A549 (cell line): ENCODE measurements at regions not wholly inside any gene's neighbourhood (a gene's known extent, or its start where the extent isn't known, plus 50 kb on each side); places are given as distances from the start of the nearest gene placed in this dataset.

Experiments used
- ATAC-seq, 2 experiments: fragments of 200-7000 bp in 1 of 2; fragments of >200 bp in 1 of 2; cut with Nextera tagmentation in 1 of 2; cut with Tn5 transposase in 1 of 2; 3 replicates each; pipeline versions ENCODE4 v1.8.0 to v1.9.1; 2018 to 2020; ENCODE audit warnings: mild to moderate bottlenecking in 1 of 2, moderate library complexity in 1 of 2
- CTCF ChIA-PET: fragments of 300-600 bp; sonication (Branson Sonifier 250); formaldehyde crosslinking; extraction: SDS; loops from one replicate; lab custom pipeline; 2021; ENCODE audit warnings: antibody characterized with exemption, inconsistent platforms; lab: Yijun Ruan, JAX
- POLR2A ChIA-PET: fragments of 350-600 bp; formaldehyde crosslinking; extraction: SDS; loops from one replicate; lab custom pipeline; 2021; ENCODE audit warnings: antibody characterized with exemption, inconsistent platforms; lab: Yijun Ruan, JAX
- DNase-seq, 2 experiments: peaks; one replicate each; pipeline versions ENCODE4 v3.0.0 to v3.0.0-alpha.2; 2011 to 2016; ENCODE audit warnings: low read depth in 1 of 2, low spot score in 1 of 2
- FAIRE-seq: peaks from 2 replicates; lab custom pipeline; 2011; peaks lifted over from hg19 to GRCh38; lab: Jason Lieb, UNC
- H3K27ac ChIP-seq, 2 experiments: fragments of >200 bp; sonication (Bioruptor Twin); formaldehyde crosslinking; 3 replicates each; pipeline ENCODE4 v1.5.1; 2016 to 2017
- H3K4me1 ChIP-seq: fragments of >200 bp; sonication (Bioruptor Twin); formaldehyde crosslinking; 3 replicates; pipeline ENCODE4 v1.6.1; 2016
- H3K4me2 ChIP-seq: fragments of >200 bp; sonication (Bioruptor Twin); formaldehyde crosslinking; 3 replicates; pipeline ENCODE4 v1.6.1; 2016
- H3K4me3 ChIP-seq: fragments of >200 bp; sonication (Bioruptor Twin); formaldehyde crosslinking; 3 replicates; pipeline ENCODE4 v1.5.1; 2016
- H3K9me3 ChIP-seq: fragments of >200 bp; sonication (Bioruptor Twin); formaldehyde crosslinking; 3 replicates; pipeline ENCODE4 v1.6.1; 2016
- CBX8 ChIP-seq: fragments of 200-600 bp; sonication (generic); IDR thresholded peaks from 2 replicates; pipeline ENCODE4 v1.6.1; 2016
- CHD2 ChIP-seq: fragments of 150-350 bp; IDR thresholded peaks from 2 replicates; pipeline ENCODE4 v1.6.1; 2014; ENCODE audit warnings: low read length; ENCODE audit not compliant: partially characterized antibody
- CHD4 ChIP-seq: fragments of 200-600 bp; sonication (generic); IDR thresholded peaks from 2 replicates; pipeline ENCODE4 v1.6.1; 2016; ENCODE audit warnings: antibody characterized with exemption, mild to moderate bottlenecking, borderline replicate concordance
- EP300 ChIP-seq, 2 experiments: fragments of >200 bp; sonication (Bioruptor Twin); formaldehyde crosslinking; IDR thresholded peaks; 2 replicates in 1 of 2; 3 replicates in 1 of 2; pipeline ENCODE4 v1.6.1; 2016 to 2017
- ESRRA ChIP-seq: fragments of 150-350 bp; IDR thresholded peaks from 2 replicates; pipeline ENCODE4 v1.6.1; 2014; ENCODE audit warnings: mild to moderate bottlenecking, low read length, borderline replicate concordance
- FOSL2 ChIP-seq, 2 experiments: fragments of 450-650 bp in 1 of 2; fragments of >200 bp in 1 of 2; sonication (Bioruptor Twin) in 1 of 2; formaldehyde crosslinking; IDR thresholded peaks; 2 replicates each; pipeline versions ENCODE4 v1.5.0 to v1.6.1; 2016 to 2020; ENCODE audit warnings: mild to moderate bottlenecking in 1 of 2, moderate library complexity in 1 of 2
- FOXS1 ChIP-seq: fragments of 250-450 bp; sonication (Bioruptor Pico); IDR thresholded peaks from 2 replicates; pipeline ENCODE4 v1.5.0; 2020; ENCODE audit warnings: mild to moderate bottlenecking, moderate library complexity
- HDAC2 ChIP-seq: fragments of 200-600 bp; sonication (generic); IDR thresholded peaks from 2 replicates; pipeline ENCODE4 v1.6.1; 2016
- HEYL ChIP-seq: fragments of 250-450 bp; sonication (Bioruptor Pico); IDR thresholded peaks from 2 replicates; pipeline ENCODE4 v1.8.0; 2021; ENCODE audit warnings: mild to moderate bottlenecking, moderate library complexity
- HOXB5 ChIP-seq: fragments of 250-450 bp; sonication (Bioruptor Pico); IDR thresholded peaks from 2 replicates; pipeline ENCODE4 v1.5.0; 2020; ENCODE audit warnings: mild to moderate bottlenecking, moderate library complexity
- MAZ ChIP-seq: fragments of 150-350 bp; IDR thresholded peaks from 2 replicates; pipeline ENCODE4 v1.6.1; 2014; ENCODE audit warnings: antibody characterized with exemption, low read depth, low read length, borderline replicate concordance
- MYC ChIP-seq: IDR thresholded peaks from 2 replicates; pipeline ENCODE4 v1.6.1; 2012; ENCODE audit warnings: mild to moderate bottlenecking, inconsistent platforms, low read length, improper control_type of control experiment, borderline replicate concordance
- POLR2A ChIP-seq: IDR thresholded peaks from 2 replicates; pipeline ENCODE4 v1.6.1; 2012; ENCODE audit warnings: mild to moderate bottlenecking, low read length
- RFX5 ChIP-seq: fragments of 450-650 bp; IDR thresholded peaks from 2 replicates; pipeline ENCODE4 v1.7.1; 2014; ENCODE audit warnings: antibody characterized with exemption, mild to moderate bottlenecking, moderate library complexity
- WGBS: methylation state at CpG from one replicate; pipeline ENCODE4 v1.1.6; 2017; ENCODE audit errors: missing lambda C conversion rate; 5-methylcytosine and 5-hydroxymethylcytosine counted together
- TF ChIP-seq, protein P1 (sequence below): fragments of 450-650 bp; IDR thresholded peaks from 2 replicates; pipeline ENCODE4 v1.6.1; 2014; ENCODE audit warnings: antibody characterized with exemption
- TF ChIP-seq, protein P2 (sequence below): fragments of >200 bp; sonication (Bioruptor Twin); formaldehyde crosslinking; IDR thresholded peaks from 2 replicates; pipeline ENCODE4 v1.6.1; 2016
- TF ChIP-seq, protein P3 (sequence below): fragments of >200 bp; sonication (Bioruptor Twin); formaldehyde crosslinking; IDR thresholded peaks from 3 replicates; pipeline ENCODE4 v1.6.1; 2016
- TF ChIP-seq, protein P4 (sequence below): IDR thresholded peaks from 2 replicates; pipeline ENCODE4 v1.6.1; 2012
- TF ChIP-seq, protein P5 (sequence below): fragments of 150-350 bp; IDR thresholded peaks from 2 replicates; pipeline ENCODE4 v1.6.1; 2014; ENCODE audit warnings: low read depth, mild to moderate bottlenecking, low read length
- TF ChIP-seq, protein P6 (sequence below): fragments of 250-450 bp; sonication (Bioruptor Pico); IDR thresholded peaks from 2 replicates; pipeline ENCODE4 v1.5.0; 2020; ENCODE audit warnings: low read depth, mild to moderate bottlenecking, moderate library complexity

DNA sequence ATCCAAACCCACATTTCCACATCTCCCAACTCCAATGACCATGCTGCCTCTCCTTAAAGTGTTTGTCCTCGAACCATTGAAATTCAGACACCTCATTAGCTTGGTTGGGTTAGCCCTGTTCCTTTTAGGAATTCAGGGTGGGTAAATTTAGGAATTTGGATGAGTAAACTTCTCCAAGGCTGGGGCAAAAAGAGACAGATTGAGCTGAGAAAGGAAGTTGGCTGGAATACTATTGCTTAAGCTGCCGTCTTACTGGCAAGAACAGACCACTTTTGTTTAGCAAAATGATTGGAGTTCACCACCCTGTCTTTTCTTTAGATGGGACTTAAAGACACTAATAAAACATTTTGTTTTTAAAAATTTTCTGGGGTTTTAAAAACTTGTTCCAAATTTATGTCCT is 143.6 kb upstream of the GDNF start:
- FAIRE-seq = no peak
- CTCF ChIA-PET = no interaction called here
- TF ChIP-seq, protein P1, sequence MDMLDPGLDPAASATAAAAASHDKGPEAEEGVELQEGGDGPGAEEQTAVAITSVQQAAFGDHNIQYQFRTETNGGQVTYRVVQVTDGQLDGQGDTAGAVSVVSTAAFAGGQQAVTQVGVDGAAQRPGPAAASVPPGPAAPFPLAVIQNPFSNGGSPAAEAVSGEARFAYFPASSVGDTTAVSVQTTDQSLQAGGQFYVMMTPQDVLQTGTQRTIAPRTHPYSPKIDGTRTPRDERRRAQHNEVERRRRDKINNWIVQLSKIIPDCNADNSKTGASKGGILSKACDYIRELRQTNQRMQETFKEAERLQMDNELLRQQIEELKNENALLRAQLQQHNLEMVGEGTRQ = no peak
- TF ChIP-seq CHD2 (no peak), RFX5 (no peak)
- TF ChIP-seq, all 56 proteins: peak for 0

DNA sequence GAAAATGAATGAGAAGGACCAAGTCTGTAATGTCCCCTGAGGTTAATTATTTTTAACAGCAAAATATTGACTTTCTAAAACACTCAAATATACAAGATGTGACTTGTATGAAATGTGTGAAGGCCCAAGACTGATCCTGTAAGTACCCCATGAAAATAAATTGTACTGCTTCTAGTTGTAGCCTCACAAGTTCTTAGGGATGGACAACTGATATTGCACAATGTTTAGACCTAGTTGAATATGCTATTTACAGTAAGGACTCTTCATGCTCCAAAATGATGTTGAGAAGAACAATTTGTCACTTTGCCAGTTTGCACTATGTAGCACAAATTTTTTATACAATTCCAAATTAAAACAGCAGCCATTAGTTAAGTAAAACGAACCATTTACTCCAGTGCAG is 139.7 kb upstream of the GDNF start:
- no peak for ATAC-seq
- FAIRE-seq = no peak
- peaks cover 8% of the 10 kb centered on the region; the same call in 1 of the 3 replicates for H3K9me3 ChIP-seq
- DNase-seq = no peak
- no peak overlapping the region for H3K4me2 ChIP-seq
- no peak overlapping the region for H3K4me3 ChIP-seq
- no peaks in the 10 kb centered on the region for H3K4me1 ChIP-seq
- TF ChIP-seq HOXB5 (CRISPR knock-in tag) (no peak), HEYL (CRISPR knock-in tag) (no peak), FOSL2 (IDR thresholded peaks at IDR 0.05) (no peak), FOSL2 (CRISPR knock-in tag; IDR thresholded peaks at IDR 0.05) (no peak), POLR2A (no peak), ESRRA (no peak), CHD2 (no peak), HDAC2 (no peak), CHD4 (no peak), MYC (no peak), EP300 (IDR thresholded peaks at IDR 0.05) (no peak)
- TF ChIP-seq, protein P2, sequence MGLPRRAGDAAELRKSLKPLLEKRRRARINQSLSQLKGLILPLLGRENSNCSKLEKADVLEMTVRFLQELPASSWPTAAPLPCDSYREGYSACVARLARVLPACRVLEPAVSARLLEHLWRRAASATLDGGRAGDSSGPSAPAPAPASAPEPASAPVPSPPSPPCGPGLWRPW = no peak
- TF ChIP-seq, protein P3, sequence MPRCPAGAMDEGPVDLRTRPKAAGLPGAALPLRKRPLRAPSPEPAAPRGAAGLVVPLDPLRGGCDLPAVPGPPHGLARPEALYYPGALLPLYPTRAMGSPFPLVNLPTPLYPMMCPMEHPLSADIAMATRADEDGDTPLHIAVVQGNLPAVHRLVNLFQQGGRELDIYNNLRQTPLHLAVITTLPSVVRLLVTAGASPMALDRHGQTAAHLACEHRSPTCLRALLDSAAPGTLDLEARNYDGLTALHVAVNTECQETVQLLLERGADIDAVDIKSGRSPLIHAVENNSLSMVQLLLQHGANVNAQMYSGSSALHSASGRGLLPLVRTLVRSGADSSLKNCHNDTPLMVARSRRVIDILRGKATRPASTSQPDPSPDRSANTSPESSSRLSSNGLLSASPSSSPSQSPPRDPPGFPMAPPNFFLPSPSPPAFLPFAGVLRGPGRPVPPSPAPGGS = no peak
- TF ChIP-seq, protein P4, sequence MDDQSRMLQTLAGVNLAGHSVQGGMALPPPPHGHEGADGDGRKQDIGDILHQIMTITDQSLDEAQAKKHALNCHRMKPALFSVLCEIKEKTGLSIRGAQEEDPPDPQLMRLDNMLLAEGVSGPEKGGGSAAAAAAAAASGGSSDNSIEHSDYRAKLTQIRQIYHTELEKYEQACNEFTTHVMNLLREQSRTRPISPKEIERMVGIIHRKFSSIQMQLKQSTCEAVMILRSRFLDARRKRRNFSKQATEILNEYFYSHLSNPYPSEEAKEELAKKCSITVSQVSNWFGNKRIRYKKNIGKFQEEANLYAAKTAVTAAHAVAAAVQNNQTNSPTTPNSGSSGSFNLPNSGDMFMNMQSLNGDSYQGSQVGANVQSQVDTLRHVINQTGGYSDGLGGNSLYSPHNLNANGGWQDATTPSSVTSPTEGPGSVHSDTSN = no peak
- TF ChIP-seq, protein P5, sequence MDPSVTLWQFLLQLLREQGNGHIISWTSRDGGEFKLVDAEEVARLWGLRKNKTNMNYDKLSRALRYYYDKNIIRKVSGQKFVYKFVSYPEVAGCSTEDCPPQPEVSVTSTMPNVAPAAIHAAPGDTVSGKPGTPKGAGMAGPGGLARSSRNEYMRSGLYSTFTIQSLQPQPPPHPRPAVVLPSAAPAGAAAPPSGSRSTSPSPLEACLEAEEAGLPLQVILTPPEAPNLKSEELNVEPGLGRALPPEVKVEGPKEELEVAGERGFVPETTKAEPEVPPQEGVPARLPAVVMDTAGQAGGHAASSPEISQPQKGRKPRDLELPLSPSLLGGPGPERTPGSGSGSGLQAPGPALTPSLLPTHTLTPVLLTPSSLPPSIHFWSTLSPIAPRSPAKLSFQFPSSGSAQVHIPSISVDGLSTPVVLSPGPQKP = no peak
- TF ChIP-seq, protein P6, sequence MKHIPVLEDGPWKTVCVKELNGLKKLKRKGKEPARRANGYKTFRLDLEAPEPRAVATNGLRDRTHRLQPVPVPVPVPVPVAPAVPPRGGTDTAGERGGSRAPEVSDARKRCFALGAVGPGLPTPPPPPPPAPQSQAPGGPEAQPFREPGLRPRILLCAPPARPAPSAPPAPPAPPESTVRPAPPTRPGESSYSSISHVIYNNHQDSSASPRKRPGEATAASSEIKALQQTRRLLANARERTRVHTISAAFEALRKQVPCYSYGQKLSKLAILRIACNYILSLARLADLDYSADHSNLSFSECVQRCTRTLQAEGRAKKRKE (CRISPR knock-in tag) = no peak
- H3K27ac ChIP-seq = no peak overlapping the region
- CTCF ChIA-PET = interaction anchor here (0.8 kb wide), 1 partner anchor 566 kb away, joined by 6 read pairs; no protein-coding TSS in a partner anchor
- WGBS = 0% methylated on average over 1 of the region's 1 CpG
- POLR2A ChIA-PET = no interaction called here

More for the DNA sequence above, 143.6 kb upstream of the GDNF start:
- Histone ChIP-seq H3K4me2 (no peak overlapping the region), H3K9me3 (peaks cover 8% of the 10 kb centered on the region; the same call in 1 of the 3 replicates), H3K27ac (no peak overlapping the region), H3K4me3 (no peak overlapping the region), H3K4me1 (no peaks in the 10 kb centered on the region)
- no peak for ATAC-seq
- DNase-seq = no peak
- 5% methylated on average over 2 of the region's 2 CpGs for WGBS
- POLR2A ChIA-PET = no interaction called here

DNA sequence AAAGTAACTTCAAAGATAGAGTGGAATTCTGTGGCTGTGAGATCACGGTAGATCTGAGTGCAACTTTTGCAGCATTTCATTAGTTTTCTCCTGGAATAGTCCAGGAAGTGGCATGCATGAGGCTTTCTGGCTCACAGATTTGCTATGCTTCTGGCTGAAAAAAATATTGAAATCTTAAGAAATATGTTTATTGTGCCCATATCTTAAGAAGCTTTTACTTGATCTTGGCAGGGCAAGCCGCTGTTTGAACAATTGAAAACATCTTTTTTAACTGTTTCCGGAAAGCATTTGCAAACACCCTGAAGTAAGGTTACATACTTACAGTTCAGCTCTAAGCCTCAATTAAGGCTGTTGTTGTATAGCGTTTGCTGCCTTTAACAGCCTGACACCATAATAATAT is 135.7 kb upstream of the GDNF start:
- 24% methylated on average over 4 of the region's 4 CpGs for whole genome bisulfite sequencing
- Histone ChIP-seq H3K4me1 (no peaks in the 10 kb centered on the region), H3K9me3 (0 out of 3 replicates have a peak, but pooled peaks cover 2% of the 10 kb centered on the region), H3K27ac (no peak overlapping the region), H3K4me3 (no peak overlapping the region), H3K4me2 (no peak overlapping the region)
- POLR2A ChIA-PET = no interaction called here
- FAIRE-seq (no peak), ATAC-seq (no peak), DNase-seq (no peak)
- TF ChIP-seq CBX8 (no peak), FOXS1 (no peak), MAZ (no peak)
- CTCF ChIA-PET = no interaction called here
